ENCODE measurements at regions not wholly inside any gene's neighbourhood (a gene's known extent, or its start where the extent isn't known, plus 50 kb on each side); places are given as distances from the start of the nearest gene placed in this dataset.

GRCh38 chr16:48047720-48048119, 108.1 kb downstream of the ABCC12 start:
- Histone ChIP-seq H3K79me1 (ENCODE audit: low read depth, low read length) (no peaks in the 10 kb centered on the region), H3K23me2 (ENCODE audit: low read depth, low read length) (peaks cover 9% of the 10 kb centered on the region; the same call in 1 of the 2 replicates), H2BK12ac (ENCODE audit: low read depth, low read length) (no peak overlapping the region), H2AK5ac (ENCODE audit: low read depth, low read length) (no peak overlapping the region), H2BK120ac (replicated peaks; ENCODE audit: low read depth, low read length) (no peak overlapping the region), H3K4me2 (ENCODE audit: insufficient read depth in 1 of 2, low read depth in 2 of 2, low read length in 2 of 2) (no peak overlapping the region), H4K20me1 (replicated peaks in 1 of 2; ENCODE audit: control insufficient read depth in 1 of 2, insufficient read depth in 2 of 2, low read length in 2 of 2) (peaks cover 0 to 4% of the 10 kb centered on the region in 2 experiments), H3K27ac (ENCODE audit: low read depth, low read length) (no peak overlapping the region), H3K4me3 (ENCODE audit: extremely low read depth in 1 of 4, insufficient read depth in 2 of 4, low read depth in 3 of 4, low read length in 4 of 4) (no peak overlapping the region), H3K9me3 (ENCODE audit: insufficient read depth in 2 of 2, low read depth in 1 of 2, low read length in 1 of 2) (no peaks in the 10 kb centered on the region), H4K8ac (ENCODE audit: extremely low read depth, insufficient read depth, low read length) (no peak overlapping the region), H3K56ac (replicated peaks; ENCODE audit: insufficient read length, low read depth, low read length) (no peak overlapping the region), H4K5ac (ENCODE audit: insufficient read length, low read depth, low read length) (no peak overlapping the region), H3K79me2 (ENCODE audit: control insufficient read depth in 1 of 2, insufficient read depth in 2 of 2, low read length in 2 of 2) (no peaks in the 10 kb centered on the region), H2AFZ (ENCODE audit: low read length) (no peak overlapping the region), H2BK20ac (ENCODE audit: low read length) (no peak overlapping the region), H3K4me1 (replicated peaks in 1 of 4; ENCODE audit: control insufficient read depth in 3 of 4, insufficient read depth in 4 of 4, low read length in 3 of 4) (peaks cover 0 to 5% (median 3%) of the 10 kb centered on the region in 4 experiments; a peak in 3 of 7 replicates), H3K9ac (replicated peaks in 1 of 4; ENCODE audit: extremely low read depth in 1 of 4, low read depth in 3 of 4, low read length in 3 of 4) (no peak overlapping the region), H3K36me3 (ENCODE audit: control insufficient read depth in 2 of 4, insufficient read depth in 4 of 4, low read length in 3 of 4) (no peaks in the 10 kb centered on the region), H3K23ac (ENCODE audit: insufficient read length) (no peak overlapping the region), H3K27me3 (replicated peaks in 1 of 4; ENCODE audit: control insufficient read depth in 3 of 4, extremely low read depth in 1 of 4, insufficient read depth in 3 of 4, low read length in 3 of 4) (peaks cover 0 to 1% (median 0%) of the 10 kb centered on the region in 4 experiments; a peak in 1 of 7 replicates), H4K91ac (replicated peaks; ENCODE audit: insufficient read length, low read length) (no peak overlapping the region), H3K18ac (ENCODE audit: extremely low read depth, low read length) (no peak overlapping the region), H2BK15ac (ENCODE audit: low read length) (no peak overlapping the region), H3K14ac (ENCODE audit: insufficient read length) (no peak overlapping the region), H3K4ac (replicated peaks; ENCODE audit: insufficient read length, low read depth, low read length) (no peak overlapping the region), H2BK5ac (ENCODE audit: low read depth, low read length) (no peak overlapping the region)
- TF ChIP-seq E2F6 (IDR thresholded peaks at IDR 0.05), result no peak
- no peak for TF ChIP-seq ASH2L (IDR thresholded peaks at IDR 0.05; ENCODE audit: low read length)
- CTCF ChIA-PET (ENCODE audit: partially characterized antibody), result interaction anchor here (0.7 kb wide), 1 partner anchor 93 kb away, joined by 3 read pairs; no protein-coding TSS in a partner anchor
- POLR2A ChIA-PET (ENCODE audit: partially characterized antibody), result no interaction called here
- 73% methylated on average over 3 of the region's 3 CpGs; no CpG with 5 or more reads in 1 of the 2 experiments for WGBS, 2 experiments (ENCODE audit: extremely low coverage in 1 of 2, insufficient coverage in 1 of 2, insufficient read length in 1 of 2, insufficient replicate concordance in 2 of 2, low coverage in 1 of 2, low lambda C conversion rate in 2 of 2, missing lambda C conversion rate in 1 of 2)
- DNase-seq (ENCODE audit: low read depth in 1 of 2, low spot score in 2 of 2) (no peak), FAIRE-seq (no peak)
